KMS-11 (cell line): ENCODE measurements at regions not wholly inside any gene's neighbourhood (a gene's known extent, or its start where the extent isn't known, plus 50 kb on each side); places are given as distances from the start of the nearest gene placed in this dataset.

Experiments
- H2AFZ ChIP-seq: fragments of 200-600 bp; sonication (generic); 2 replicates; pipeline ENCODE4 v1.6.1; 2016; ENCODE audit warnings: antibody characterized with exemption, mixed run types, low read depth
- H3K27ac ChIP-seq: fragments of 200-600 bp; sonication (generic); 2 replicates; pipeline ENCODE4 v1.6.1; 2016; ENCODE audit warnings: mild to moderate bottlenecking, mixed run types
- H3K27me3 ChIP-seq: fragments of 200-600 bp; sonication (generic); 2 replicates; pipeline ENCODE4 v1.6.1; 2017; ENCODE audit warnings: mild to moderate bottlenecking, low read depth, mixed run types, moderate library complexity; ENCODE audit not compliant: insufficient read depth
- H3K36me3 ChIP-seq: fragments of 200-600 bp; sonication (generic); 2 replicates; pipeline ENCODE4 v1.6.1; 2017; ENCODE audit warnings: mild to moderate bottlenecking, mixed run types; ENCODE audit not compliant: insufficient read depth
- H3K4me1 ChIP-seq: fragments of 200-600 bp; sonication (generic); 2 replicates; pipeline ENCODE4 v1.6.1; 2016; ENCODE audit warnings: mild to moderate bottlenecking, low read depth, mixed run types; ENCODE audit not compliant: poor library complexity, severe bottlenecking
- H3K4me2 ChIP-seq: fragments of 200-600 bp; sonication (generic); 2 replicates; pipeline ENCODE4 v1.7.0; 2016; ENCODE audit warnings: mild to moderate bottlenecking, mixed run types
- H3K4me3 ChIP-seq: fragments of 200-600 bp; sonication (generic); IDR thresholded peaks from 2 replicates; pipeline ENCODE4 v1.6.1; 2017; ENCODE audit warnings: low read depth, low read length, mixed read lengths; ENCODE audit not compliant: insufficient read depth
- H3K79me2 ChIP-seq: fragments of 200-600 bp; sonication (generic); 2 replicates; pipeline ENCODE4 v1.6.1; 2016; ENCODE audit warnings: low read depth, mixed run types; ENCODE audit not compliant: insufficient read depth
- H3K9ac ChIP-seq: fragments of 200-600 bp; sonication (generic); 2 replicates; pipeline ENCODE4 v1.6.1; 2016; ENCODE audit warnings: mild to moderate bottlenecking, mixed run types
- H4K20me1 ChIP-seq: fragments of 200-600 bp; sonication (generic); 2 replicates; pipeline ENCODE4 v1.6.1; 2016; ENCODE audit warnings: mild to moderate bottlenecking, mixed run types; ENCODE audit not compliant: insufficient read depth
- TF ChIP-seq, protein P1 (sequence below): fragments of 200-600 bp; sonication (generic); conservative IDR thresholded peaks from 2 replicates; pipeline ENCODE4 v1.6.1; 2017; ENCODE audit warnings: low read depth, mild to moderate bottlenecking, antibody characterized with exemption, low read length, moderate library complexity, mixed read lengths

DNA sequence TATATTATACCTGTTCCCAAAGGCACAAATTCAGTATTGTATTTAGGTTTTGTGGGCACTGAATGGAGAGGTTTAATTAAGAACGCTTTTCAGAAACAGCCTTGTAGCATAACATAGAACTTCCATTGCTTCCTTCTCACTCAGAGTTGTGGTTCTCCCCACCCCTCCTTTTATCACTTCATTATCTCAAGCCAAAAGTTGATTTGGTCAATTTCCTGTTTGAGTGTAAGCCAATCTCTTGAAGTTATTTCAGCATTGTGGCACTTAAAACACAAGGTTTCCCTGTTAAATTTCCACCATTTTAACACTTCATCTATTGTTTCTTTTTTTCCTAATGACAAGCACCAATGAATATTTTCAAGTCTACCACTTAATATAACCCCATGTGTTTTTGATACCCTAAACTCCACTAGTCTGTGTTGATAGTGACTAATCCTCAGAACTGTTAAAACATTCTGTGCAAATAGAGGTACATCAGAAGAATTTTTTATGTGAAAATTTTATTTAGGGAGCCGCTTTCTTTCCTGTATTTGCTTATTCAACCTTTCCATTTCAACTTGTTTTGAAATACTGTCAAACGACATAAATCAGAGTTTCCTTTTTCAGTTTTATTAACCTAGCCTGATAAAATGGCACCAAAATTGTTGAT is 340.1 kb downstream of the BCAT1 start:
- no peaks in the 10 kb centered on the region for H3K27me3 ChIP-seq
- H3K4me2 ChIP-seq, result no peak overlapping the region
- H3K4me1 ChIP-seq, result no peaks in the 10 kb centered on the region
- no peak overlapping the region for H3K4me3 ChIP-seq
- no peaks in the 10 kb centered on the region for H3K79me2 ChIP-seq
- no peak overlapping the region for H2AFZ ChIP-seq
- H3K9ac ChIP-seq, result no peak overlapping the region
- H3K36me3 ChIP-seq, result no peaks in the 10 kb centered on the region
- H3K27ac ChIP-seq, result no peak overlapping the region
- H4K20me1 ChIP-seq, result no peaks in the 10 kb centered on the region
- TF ChIP-seq, protein P1, sequence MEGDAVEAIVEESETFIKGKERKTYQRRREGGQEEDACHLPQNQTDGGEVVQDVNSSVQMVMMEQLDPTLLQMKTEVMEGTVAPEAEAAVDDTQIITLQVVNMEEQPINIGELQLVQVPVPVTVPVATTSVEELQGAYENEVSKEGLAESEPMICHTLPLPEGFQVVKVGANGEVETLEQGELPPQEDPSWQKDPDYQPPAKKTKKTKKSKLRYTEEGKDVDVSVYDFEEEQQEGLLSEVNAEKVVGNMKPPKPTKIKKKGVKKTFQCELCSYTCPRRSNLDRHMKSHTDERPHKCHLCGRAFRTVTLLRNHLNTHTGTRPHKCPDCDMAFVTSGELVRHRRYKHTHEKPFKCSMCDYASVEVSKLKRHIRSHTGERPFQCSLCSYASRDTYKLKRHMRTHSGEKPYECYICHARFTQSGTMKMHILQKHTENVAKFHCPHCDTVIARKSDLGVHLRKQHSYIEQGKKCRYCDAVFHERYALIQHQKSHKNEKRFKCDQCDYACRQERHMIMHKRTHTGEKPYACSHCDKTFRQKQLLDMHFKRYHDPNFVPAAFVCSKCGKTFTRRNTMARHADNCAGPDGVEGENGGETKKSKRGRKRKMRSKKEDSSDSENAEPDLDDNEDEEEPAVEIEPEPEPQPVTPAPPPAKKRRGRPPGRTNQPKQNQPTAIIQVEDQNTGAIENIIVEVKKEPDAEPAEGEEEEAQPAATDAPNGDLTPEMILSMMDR, result no peak

- H3K27ac ChIP-seq, result no peak overlapping the region
- H3K4me2 ChIP-seq, result no peak overlapping the region
- TF ChIP-seq, protein P1, result no peak
- no peak overlapping the region for H3K9ac ChIP-seq
- H4K20me1 ChIP-seq, result no peaks in the 10 kb centered on the region
- H3K27me3 ChIP-seq, result no peaks in the 10 kb centered on the region
- H3K4me1 ChIP-seq, result no peaks in the 10 kb centered on the region
- H3K4me3 ChIP-seq, result no peak overlapping the region
- H3K79me2 ChIP-seq, result no peaks in the 10 kb centered on the region
- no peaks in the 10 kb centered on the region for H3K36me3 ChIP-seq
- no peak overlapping the region for H2AFZ ChIP-seq
Observed at GRCh38 chr12:24608108-24608507, 340.8 kb downstream of the BCAT1 start.

DNA sequence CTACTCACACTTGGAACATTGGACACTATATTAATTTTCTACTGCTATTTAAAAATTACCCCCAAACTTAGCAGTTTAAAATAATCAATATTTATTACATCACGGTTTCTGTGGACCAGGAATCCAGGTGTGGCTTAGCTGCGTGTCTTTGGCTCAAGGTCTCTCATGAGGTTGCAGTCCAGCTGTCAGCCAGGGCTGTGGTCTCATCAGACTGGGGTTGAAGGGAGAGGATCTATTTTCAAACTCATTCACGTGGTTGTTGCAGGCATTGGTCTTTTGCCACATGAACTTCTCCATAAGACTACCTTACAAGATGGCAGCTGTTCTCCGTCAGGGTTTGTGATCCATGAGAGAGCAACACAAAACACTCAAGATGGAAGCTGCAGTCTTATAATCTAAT is 343.0 kb downstream of the BCAT1 start:
- Histone ChIP-seq H3K27me3 (no peaks in the 10 kb centered on the region), H3K4me2 (no peak overlapping the region), H2AFZ (no peak overlapping the region), H3K9ac (no peak overlapping the region), H3K79me2 (no peaks in the 10 kb centered on the region), H4K20me1 (no peaks in the 10 kb centered on the region), H3K36me3 (no peaks in the 10 kb centered on the region), H3K4me3 (no peak overlapping the region), H3K27ac (no peak overlapping the region), H3K4me1 (no peaks in the 10 kb centered on the region)
- TF ChIP-seq, protein P1, result no peak

GRCh38 chr12:24605466-24605865 is 343.4 kb downstream of the BCAT1 start:
- Histone ChIP-seq H3K27me3 (no peaks in the 10 kb centered on the region), H3K36me3 (no peaks in the 10 kb centered on the region), H4K20me1 (no peaks in the 10 kb centered on the region), H3K79me2 (no peaks in the 10 kb centered on the region), H3K4me2 (no peak overlapping the region), H3K27ac (no peak overlapping the region), H2AFZ (no peak overlapping the region), H3K4me3 (no peak overlapping the region), H3K9ac (no peak overlapping the region), H3K4me1 (no peaks in the 10 kb centered on the region)
- TF ChIP-seq, protein P1, result no peak
